ENCODE measurements at regions not wholly inside any gene's neighbourhood (a gene's known extent, or its start where the extent isn't known, plus 50 kb on each side); places are given as distances from the start of the nearest gene placed in this dataset.

GRCh38 chr2:37493425-37493824, 149.0 kb downstream of the QPCT start:
- no peak for TF ChIP-seq EZH2 (IDR thresholded peaks at IDR 0.05; ENCODE audit: borderline replicate concordance, low read length)
- TF ChIP-seq CTCF (IDR thresholded peaks at IDR 0.05; ENCODE audit: low read length): no peak
